T-helper 1 cell (primary cell): ENCODE measurements at regions not wholly inside any gene's neighbourhood (a gene's known extent, or its start where the extent isn't known, plus 50 kb on each side); places are given as distances from the start of the nearest gene placed in this dataset.
"Not testable (repeated sequence)": the region's sequence is repeated elsewhere in the genome, so short reads cannot be mapped to it uniquely, and the experiment has no call there.

Experiments used
- DNase-seq, 5 donors: peaks; one replicate each; pipeline ENCODE4 v3.0.0-alpha.2; 2012 to 2020

DNA sequence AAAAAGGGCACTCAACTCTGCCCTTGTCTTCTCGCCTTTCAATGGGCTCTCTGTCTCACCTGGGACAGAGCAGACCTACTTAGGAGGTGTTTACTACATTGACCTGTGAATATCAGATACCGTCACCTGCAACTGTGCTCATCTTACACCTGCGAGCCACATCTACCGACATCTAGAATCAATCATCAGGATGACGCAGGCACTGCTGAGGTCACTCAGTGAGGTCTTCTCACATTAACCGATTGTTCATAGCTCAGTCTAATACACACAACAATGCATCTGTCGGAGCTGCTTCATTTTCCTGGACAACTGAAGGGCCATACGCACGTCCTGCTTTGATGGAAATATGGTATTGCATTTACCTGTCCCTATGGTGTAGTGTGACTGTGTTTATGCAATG is 211.9 kb downstream of the FGF9 start:
- DNase-seq = no peak

DNA sequence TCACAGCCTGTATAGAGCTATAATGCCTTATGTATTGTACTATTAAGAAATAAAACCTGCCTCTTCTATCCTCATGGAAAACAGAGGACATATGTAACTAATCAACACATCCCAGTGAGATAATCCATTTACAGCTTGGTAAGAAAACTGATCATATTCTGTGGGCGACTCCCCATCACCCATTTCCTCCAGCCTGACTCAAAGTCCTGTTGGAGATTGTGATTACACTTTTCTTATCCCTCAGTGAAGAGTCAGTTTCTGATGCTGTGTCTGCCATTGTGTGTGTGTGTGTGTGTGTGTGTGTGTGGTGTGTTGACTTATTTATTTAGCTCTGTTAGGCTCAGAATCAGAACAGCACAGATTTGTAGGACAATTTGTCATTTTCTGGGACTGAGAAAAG is 212.8 kb downstream of the FGF9 start:
- no peak for DNase-seq

DNA sequence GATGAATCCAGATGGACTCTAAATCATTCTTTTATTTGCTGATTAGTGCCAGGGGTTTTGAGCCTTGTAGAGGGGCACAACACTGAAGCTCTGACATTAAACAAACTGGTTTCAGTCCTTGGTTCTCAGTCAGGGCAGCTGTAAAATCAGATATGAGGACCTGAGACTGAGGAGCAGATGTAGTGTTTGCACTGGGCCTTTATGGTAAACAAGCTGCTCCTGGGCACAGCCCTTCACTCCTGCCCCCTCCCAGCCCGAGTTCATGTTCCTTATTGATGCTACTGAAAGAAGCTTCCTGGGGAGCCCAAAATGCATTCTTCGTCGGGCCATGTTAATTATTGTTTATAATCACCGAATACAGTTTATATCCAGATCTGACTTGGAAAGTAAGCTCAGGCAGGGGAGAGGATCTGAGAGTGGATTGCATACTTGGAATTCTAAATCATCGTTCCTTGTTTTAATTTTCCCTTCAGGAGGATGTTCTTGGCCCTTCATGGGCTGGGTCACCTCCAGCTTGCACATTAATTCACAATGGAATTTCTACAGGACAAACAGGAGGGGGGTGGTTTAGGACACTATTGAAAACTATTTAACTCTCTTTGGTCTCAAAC is 213.5 kb downstream of the FGF9 start:
- DNase-seq = no peak

DNA sequence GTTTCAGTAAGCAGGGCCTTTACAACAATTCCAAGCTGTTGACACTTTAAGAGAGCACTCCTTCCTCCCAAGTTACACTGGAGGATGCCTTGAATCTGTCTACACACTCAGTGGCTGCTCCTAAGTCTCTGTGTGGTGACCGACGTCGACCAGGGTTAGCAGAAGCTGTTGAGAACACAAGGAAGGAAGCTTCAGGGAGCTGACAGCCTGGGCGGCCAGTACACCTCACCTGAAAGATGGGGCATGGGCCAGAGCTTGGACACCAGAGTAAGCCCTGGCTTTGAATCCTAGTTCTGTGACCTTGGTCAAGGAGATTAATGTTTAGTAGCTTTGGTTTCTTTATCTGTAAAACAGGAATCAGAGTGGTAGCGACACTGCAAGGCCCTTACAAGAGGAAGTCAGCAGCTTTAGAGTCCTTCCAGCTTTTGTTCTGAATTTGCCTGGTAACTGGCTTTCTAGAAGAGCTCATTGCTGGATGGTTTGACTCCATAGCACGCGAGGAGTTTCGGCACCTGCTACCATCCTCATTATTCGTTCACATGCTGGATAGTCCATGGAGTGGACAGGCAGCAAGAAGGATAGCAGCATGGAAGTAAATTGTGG is 214.2 kb downstream of the FGF9 start:
- DNase-seq = peak in 1 of 5 donors; percentile 35

DNA sequence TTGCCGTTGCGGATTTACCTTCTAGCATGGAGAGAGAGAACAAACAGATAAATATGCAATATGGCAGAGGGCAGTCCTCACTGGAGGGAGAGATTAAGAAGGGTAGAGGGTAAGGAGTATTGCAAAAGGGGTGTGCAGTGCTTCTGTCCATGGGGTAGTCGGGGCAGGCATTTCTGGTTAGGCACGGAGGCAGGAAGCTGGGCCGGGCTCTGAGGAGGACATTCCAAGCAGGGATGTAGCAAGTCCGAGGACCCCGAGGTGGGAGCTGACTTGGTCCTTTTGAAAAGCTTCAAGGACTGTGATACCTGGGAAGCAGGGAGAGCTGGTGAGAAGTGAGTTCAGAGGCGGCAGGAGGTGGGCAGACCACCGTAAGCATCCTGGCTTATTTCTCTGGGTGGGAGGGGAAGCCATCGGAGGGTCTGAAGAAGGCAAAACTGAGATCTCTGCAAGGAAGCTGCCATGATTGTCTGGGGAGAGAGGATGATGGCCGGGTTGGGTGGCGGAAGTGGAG is 214.9 kb downstream of the FGF9 start:
- no peak for DNase-seq

DNA sequence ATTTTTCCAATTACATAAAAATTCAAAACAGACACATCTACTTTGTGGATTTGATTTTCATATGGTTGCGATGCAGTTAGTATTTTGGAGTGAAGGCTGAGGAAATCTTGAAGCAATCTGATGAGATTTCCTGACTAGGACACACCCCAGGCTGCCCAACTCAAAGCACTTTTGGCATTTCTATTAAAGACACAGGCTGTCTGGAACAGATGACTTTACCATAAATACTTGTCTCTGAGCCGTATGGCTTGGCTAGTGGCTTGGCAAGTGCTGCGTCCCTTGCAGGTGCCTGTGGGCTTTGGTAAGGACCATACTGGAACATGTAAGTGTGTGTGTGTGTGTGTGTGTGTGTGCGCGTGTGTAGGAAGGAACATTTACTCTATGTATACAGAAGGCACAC is 218.8 kb downstream of the FGF9 start:
- DNase-seq = no peak

DNA sequence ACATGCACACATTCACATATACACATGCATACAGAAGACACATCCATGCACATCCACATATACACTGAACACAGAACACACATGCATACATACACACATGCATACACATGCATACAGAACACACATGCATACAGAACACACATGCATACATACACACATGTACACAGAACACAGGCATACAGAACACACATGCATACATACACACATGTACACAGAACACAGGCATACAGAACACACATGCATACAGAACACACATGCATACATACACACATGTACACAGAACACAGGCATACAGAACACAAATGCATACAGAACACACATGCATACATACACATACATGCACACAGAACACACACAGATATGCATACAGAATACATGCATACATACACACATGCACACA is 219.3 kb downstream of the FGF9 start:
- DNase-seq = not testable (repeated sequence)

DNA sequence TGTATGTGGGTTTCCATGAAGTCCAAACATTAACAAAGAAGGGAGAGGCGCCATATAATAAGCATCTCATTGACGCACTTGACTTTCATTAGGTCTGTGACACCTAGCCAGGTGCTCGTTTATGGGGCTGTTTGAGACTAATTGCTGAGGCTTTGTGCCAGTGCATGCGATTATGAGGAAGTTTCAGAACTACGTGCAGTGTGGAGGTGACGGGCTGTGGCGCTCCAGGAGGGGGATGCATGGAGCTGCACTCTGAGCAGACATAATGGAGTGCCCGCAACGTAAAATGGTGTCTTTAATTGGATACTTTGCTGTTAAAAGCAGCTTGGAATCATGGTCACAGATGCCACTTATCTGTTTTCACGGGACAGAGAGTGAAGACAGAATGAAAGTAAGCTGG is 223.2 kb downstream of the FGF9 start:
- DNase-seq = no peak

DNA sequence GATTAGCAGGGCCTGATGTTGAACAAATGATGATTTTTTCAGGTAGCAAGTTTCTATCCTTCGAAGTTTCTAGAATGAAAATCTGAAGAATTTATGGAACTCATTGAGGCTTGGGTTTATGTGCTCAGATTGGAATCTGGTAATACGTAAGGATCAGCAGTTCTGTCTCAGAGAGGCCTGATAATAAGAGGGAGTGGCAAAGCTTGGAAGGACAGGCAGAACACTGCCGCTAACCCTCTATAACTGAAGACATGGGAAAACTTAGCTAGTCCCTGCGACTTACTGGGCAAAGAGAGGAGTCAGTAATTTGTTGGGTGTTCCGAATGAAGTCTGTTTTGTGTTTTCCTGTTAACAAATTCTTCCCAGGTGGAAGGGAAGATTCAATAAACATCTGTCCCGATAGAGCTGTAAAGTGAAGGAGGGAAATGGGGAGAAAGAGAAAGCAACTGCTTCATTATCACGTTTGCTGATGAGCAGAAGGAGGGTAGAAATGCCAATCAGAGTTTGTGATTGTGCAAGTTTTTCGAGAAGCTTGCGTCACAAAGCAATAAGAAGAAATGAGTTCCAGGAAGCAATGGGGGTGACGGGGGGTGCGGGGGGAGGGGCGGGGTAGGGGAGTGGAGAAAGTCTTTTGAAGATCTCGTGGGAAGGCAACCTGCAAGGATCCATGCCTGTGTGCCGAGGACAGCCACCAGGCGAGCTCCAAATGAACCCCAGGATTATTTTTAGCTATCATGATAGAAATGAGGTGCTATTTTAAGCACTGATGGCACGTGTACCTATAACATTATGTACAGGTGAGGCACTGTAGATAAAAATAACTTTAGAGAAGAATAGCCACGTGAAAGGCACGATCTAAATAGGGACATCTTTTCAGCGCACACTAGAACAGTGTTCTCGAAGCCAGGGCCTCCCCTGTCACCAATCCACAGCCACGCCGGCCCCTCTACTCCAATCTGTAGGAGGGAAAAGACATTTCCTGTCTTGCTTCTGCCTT is 224.1 kb downstream of the FGF9 start:
- DNase-seq = no peak

DNA sequence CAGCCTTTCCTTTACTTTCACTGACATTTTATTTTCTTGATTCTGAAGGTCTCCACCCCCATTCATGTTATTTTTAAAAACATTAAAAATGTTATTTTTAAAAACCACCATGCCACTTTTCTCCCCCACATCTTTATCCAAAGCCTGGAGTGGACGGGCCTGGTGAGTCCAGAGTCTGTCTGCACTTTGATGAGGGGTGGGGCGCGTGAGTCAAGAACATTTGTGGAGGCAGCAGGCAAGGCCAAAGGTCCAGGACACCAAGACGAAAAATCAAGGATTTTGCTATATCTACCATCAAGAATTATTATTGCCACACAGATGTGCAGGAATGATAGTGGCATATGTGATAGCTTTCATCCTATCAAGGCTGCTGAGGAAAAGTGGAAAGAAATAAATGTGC is 224.9 kb downstream of the FGF9 start:
- no peak for DNase-seq

DNA sequence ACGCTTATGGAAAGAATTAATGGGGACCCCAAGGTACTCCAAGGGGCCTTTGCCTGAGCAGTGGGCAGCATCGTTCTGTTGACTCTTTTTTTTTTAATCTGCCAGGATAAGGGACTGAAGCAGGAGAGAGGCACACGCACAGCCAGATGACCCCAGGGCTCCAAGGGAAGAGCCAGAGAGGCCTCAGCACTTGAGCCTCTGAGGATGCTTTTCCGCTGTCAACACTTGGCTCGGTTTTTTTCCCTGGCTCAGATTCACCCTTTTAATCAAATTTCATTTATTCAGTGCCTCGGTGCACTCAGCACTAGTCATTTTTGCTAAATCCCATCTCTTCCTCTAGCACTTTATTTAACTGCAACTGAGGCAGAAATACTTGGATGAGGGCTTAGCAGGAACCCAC is 226.3 kb downstream of the FGF9 start:
- no peak for DNase-seq

DNA sequence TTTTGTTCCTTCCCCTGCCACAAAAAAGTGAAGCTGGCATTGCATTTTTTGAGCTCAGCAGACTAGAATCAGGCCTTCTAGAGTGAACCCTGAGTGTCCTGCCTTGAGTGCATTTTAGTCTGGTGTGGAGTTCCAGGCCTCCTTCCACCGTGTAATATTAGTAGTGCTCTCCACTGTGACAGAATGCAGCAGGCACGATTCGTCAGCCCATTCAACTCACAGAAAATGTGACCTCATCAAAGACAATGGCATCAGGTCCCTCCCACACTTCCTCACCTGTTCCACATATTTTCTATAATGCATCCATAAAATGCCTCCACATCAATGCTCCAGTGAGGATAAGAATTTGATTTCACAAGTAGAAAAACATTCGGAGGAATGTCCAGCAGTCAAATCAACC is 227.6 kb downstream of the FGF9 start:
- DNase-seq = no peak

DNA sequence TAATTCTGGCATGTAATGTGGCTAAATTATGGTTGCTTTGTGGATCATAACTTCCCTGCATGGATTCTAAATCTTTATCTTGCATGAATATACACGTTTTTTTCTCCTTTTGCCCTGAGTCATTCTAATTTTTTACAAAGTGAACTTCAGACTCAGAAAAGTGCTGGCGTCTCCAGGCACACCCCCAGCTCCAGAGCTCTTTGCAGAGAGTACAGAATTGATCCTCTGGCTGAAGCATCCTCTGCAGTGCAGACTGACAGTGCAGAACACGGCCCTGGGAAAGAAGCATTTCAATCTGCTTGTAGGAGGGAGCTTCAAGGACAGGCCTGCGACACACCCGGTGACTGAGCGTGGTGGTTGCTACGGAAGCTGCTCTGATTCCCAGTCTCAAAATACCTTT is 228.1 kb downstream of the FGF9 start:
- DNase-seq = no peak

DNA sequence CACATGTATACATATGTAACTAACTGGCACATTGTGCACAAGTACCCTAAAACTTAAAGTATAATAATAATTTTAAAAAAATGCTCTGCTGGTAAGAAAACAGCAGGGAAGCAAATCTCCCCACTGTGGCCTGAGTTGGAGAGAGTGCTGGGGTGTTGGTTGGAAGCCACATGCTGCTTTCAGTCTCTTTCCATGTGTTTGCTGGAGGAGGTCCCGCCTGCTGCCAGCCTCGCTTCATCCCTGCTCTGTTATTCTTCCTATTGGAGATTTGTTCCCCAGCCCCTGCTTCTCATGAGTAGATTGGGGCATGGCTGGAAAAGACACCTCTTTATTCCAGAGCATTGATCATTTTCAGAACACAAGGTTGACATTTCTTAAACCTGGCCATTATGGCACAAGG is 230.5 kb downstream of the FGF9 start:
- no peak for DNase-seq

DNA sequence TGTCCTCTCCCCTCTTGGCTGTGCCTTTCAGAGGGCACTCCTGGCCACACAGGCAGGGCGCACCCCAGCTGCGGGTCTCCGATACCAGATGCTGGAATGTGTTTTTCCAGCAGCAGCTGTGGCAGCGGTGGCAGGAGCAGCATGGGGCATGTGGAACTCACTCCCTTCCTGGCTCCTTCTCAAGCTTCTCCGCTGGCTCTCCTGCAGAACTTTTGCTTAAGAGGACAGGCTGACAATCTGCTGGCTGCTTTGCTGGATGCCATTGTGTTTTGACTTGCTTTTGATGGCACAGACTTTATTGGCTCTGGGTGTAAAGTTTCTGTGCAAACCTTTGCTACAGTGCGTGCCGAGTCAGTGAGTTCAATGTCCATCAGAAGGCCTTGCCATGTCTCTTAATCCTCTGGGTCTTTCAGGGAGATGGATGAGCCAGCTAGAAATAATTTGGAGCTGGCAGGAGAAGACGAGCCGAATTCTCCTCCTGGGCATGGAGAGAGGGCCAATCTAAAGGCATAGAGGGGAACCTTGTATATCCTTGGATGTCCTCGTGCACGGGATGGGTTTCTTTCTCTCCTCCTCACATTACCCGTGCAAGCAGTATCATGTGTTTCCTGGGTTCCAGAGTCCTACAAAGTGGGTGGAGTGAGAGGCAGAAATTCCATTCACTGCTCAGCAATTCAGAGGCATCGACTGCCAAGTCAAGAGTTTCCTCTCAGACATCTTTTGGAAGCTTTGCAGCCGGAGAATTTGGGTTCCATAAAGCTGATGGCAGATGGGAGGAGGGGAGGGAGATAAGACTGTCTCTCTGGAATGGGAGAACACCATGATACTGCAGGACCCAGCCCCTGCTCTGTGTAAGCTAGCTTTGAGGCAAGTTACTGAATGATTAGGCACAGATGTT is 231.2 kb downstream of the FGF9 start:
- no peak for DNase-seq

DNA sequence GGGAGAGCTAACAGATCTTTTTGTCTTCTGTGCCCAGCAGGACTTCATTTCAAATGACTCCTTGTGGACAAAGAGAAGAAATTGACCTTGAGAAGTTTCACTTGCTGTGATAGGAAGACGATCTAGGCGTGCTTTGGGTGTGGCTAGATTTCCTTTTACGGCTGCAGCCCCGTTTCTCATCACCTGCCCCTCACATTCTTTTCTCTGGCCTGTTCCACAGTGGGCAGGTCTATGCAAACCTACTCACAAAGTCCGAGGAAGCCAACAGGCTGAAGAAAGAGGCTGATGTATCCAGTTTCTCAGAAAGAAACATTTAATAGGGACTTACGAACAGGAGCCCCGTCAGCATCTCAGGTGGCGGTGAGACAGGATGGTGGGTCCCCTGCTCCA is 231.8 kb downstream of the FGF9 start:
- no peak for DNase-seq

DNA sequence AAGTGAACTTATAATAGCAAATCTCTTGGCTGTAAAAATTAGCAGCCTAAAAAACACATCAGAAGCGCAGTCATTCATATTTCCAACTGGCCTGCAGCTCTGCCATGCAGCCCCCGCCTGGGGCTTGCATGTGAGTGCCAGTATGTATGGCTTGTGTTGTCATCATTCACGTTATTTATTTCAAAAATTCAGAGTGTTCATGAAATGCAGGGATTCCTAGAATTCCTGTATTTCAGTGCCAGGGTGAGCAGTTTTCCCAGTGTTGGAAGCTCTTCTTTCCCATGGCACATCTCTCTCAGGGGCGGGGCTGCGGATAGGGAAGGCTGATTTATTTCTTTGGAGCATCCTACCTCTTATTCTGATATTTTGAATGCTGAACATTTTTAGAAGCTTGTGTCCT is 234.6 kb downstream of the FGF9 start:
- no peak for DNase-seq

DNA sequence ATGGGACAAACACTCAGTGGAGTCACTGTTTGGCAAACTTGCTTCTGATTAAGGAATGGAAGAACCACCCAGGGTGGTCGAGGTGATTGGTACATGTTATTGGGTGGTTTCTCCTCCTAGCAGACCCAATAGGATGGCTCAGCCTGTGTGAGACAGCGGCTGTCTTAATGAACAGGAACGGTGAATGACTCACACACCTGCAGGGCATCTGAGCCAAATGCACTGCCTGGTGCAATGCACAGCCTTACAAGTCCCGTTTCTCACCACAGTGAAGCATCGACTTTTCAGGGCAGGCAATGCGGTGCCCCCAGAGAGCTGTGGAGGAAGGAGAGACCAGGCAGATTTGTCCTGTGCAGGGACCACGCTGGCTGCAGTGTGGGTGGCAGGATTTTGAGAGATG is 238.5 kb downstream of the FGF9 start:
- DNase-seq = no peak

DNA sequence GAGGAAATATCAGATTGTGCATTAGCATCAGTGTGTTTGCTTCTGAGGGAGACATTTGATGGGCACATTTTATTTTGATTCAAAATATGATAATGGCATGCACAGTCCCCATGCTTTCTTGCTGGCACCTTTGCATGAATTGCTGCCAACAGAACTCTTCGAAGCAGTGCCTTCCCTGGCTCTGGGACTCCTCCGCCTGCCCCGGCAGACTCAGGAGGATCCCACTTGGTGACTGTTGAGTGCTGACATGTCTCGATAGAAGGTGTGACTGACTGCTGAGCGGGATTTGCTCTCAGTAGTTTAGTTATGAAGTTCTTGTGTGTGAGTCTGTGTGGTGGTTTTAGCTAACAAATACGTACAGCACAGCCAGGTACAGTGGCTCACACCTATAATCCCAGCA is 239.7 kb downstream of the FGF9 start:
- no peak for DNase-seq

DNA sequence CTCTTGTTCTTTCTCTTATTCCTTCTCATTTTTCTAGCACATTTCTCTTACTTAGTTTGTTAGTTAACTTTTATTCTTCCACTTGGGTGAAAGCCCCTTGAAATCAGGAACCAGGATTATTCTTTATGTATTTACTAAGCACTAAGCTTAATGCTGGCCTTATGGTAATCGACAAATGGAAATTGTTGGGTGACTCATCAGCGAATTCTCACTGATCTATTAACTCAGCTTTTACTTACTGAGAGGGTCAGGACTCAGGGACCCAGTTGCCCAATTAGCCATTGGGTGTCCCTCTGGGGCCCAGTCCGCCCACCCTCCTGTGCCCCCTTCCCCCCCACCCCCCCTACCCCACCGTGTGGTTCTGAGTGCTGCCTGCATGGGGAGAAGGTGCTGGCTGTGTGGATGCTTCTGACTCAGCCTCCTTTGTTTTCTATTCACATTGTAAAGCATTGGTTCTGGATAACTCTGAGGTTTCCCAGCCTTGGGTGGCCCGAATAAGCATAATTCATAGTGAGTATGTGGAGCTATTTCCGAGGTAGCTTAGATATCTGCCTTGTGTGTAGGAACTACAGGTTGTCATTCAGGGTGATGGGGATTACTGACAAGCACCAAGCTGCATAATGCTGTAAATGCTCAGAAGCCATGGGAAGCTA is 240.9 kb downstream of the FGF9 start:
- DNase-seq = no peak

DNA sequence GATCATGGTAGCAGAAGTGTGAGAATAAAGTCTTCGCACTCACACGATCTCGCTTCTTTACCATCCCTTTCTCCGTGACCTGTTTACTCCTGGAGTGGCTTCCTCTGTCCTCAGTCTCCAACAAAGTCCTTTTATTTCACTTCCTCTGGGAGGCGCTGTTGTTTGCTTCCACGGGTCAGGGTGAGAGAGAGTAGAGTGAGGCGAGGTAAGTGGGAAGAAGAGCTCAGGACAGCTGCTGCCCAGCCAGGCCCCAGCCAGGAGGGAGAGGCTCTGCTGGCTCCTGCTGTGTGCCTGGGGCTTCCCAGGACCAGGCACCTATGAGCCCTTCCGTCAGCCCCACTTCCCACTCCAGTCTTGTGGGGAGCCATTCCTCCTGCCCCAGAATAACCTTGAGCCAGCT is 242.1 kb downstream of the FGF9 start:
- peak in 1 of 5 donors; percentile 2 for DNase-seq
